Activated naive CD8-positive, alpha-beta T cell treated with anti-CD3 and anti-CD28 coated beads, Interleukin-2, amount 10 ng/mL, durations not matched to agents 7 days and 5 days (primary cell): ENCODE measurements at regions not wholly inside any gene's neighbourhood (a gene's known extent, or its start where the extent isn't known, plus 50 kb on each side); places are given as distances from the start of the nearest gene placed in this dataset.

ENCODE experiments used
- ATAC-seq: fragments of 150-1000 bp; cut with Tn5 transposase; one replicate; pipeline ENCODE4 v1.10.0; 2021; ENCODE audit warnings: low read depth, moderate library complexity
- POLR2A ChIA-PET: fragments of 350-600 bp; sonication (Branson Sonifier 250); formaldehyde crosslinking; loops from one replicate; lab custom pipeline; 2021; ENCODE audit warnings: antibody characterized with exemption; lab: Charles Lee
- DNase-seq: peaks from one replicate; pipeline ENCODE4 v3.0.0; 2021
- H3K27ac Mint-ChIP-seq: one replicate; pipeline ENCODE4 v1.8.0; 2022; ENCODE audit warnings: mild to moderate bottlenecking, mixed read lengths
- H3K27me3 Mint-ChIP-seq: one replicate; pipeline ENCODE4 v1.8.0; 2022; ENCODE audit warnings: mild to moderate bottlenecking, moderate library complexity, mixed read lengths
- H3K36me3 Mint-ChIP-seq: one replicate; pipeline ENCODE4 v1.8.0; 2021; ENCODE audit warnings: mild to moderate bottlenecking, mixed read lengths
- H3K4me1 Mint-ChIP-seq: one replicate; pipeline ENCODE4 v1.8.0; 2021; ENCODE audit warnings: mixed read lengths
- H3K4me3 Mint-ChIP-seq: one replicate; pipeline ENCODE4 v1.8.0; 2022; ENCODE audit warnings: mild to moderate bottlenecking, moderate library complexity, mixed read lengths
- H3K9me3 Mint-ChIP-seq: one replicate; pipeline ENCODE4 v1.8.0; 2021; ENCODE audit warnings: mixed read lengths

- DNase-seq (no peak), ATAC-seq (no peak)
- H3K36me3 Mint-ChIP-seq = no peaks in the 10 kb centered on the region
- H3K4me3 Mint-ChIP-seq = no peak overlapping the region
- POLR2A ChIA-PET = no interaction called here
- H3K9me3 Mint-ChIP-seq = peaks cover 3% of the 10 kb centered on the region
- no peaks in the 10 kb centered on the region for H3K4me1 Mint-ChIP-seq
- no peak overlapping the region for H3K27ac Mint-ChIP-seq
- H3K27me3 Mint-ChIP-seq = no peaks in the 10 kb centered on the region
Observed at GRCh38 chr12:19048943-19049342, 80.6 kb upstream of the PLEKHA5 start.

- H3K27ac Mint-ChIP-seq = no peak overlapping the region
- POLR2A ChIA-PET = no interaction called here
- ATAC-seq = no peak
- peaks cover 1% of the 10 kb centered on the region for H3K9me3 Mint-ChIP-seq
- peaks cover 3% of the 10 kb centered on the region for H3K27me3 Mint-ChIP-seq
- H3K4me1 Mint-ChIP-seq = peaks cover 3% of the 10 kb centered on the region
- H3K4me3 Mint-ChIP-seq = no peak overlapping the region
- DNase-seq = no peak
- H3K36me3 Mint-ChIP-seq = no peaks in the 10 kb centered on the region
Observed at GRCh38 chr12:19052689-19053088, 76.8 kb upstream of the PLEKHA5 start.

- Mint-ChIP-seq H3K27me3 (peaks cover 3% of the 10 kb centered on the region), H3K36me3 (no peaks in the 10 kb centered on the region), H3K4me1 (peaks cover 3% of the 10 kb centered on the region), H3K27ac (no peak overlapping the region), H3K9me3 (peaks cover 1% of the 10 kb centered on the region), H3K4me3 (no peak overlapping the region)
- DNase-seq (no peak), ATAC-seq (no peak)
- POLR2A ChIA-PET = no interaction called here
Observed at GRCh38 chr12:19053218-19053617, 76.3 kb upstream of the PLEKHA5 start.

GRCh38 chr12:19054035-19054434 lies 75.5 kb upstream of the PLEKHA5 start:
- H3K27ac Mint-ChIP-seq = no peak overlapping the region
- peaks cover 1% of the 10 kb centered on the region for H3K9me3 Mint-ChIP-seq
- peaks cover 3% of the 10 kb centered on the region for H3K27me3 Mint-ChIP-seq
- H3K4me3 Mint-ChIP-seq = no peak overlapping the region
- H3K4me1 Mint-ChIP-seq = peaks cover 3% of the 10 kb centered on the region
- DNase-seq (no peak), ATAC-seq (no peak)
- no peaks in the 10 kb centered on the region for H3K36me3 Mint-ChIP-seq
- POLR2A ChIA-PET = no interaction called here

GRCh38 chr12:19055589-19055988 lies 73.9 kb upstream of the PLEKHA5 start:
- Mint-ChIP-seq H3K27ac (no peak overlapping the region), H3K27me3 (peaks cover 3% of the 10 kb centered on the region), H3K9me3 (peaks cover 1% of the 10 kb centered on the region), H3K4me3 (no peak overlapping the region), H3K4me1 (peaks cover 3% of the 10 kb centered on the region), H3K36me3 (no peaks in the 10 kb centered on the region)
- DNase-seq = no peak
- POLR2A ChIA-PET = no interaction called here
- ATAC-seq = no peak

- Mint-ChIP-seq H3K4me3 (no peak overlapping the region), H3K4me1 (peaks cover 3% of the 10 kb centered on the region), H3K9me3 (peaks cover 1% of the 10 kb centered on the region), H3K27me3 (peaks cover 3% of the 10 kb centered on the region), H3K36me3 (no peaks in the 10 kb centered on the region), H3K27ac (no peak overlapping the region)
- POLR2A ChIA-PET = no interaction called here
- ATAC-seq (no peak), DNase-seq (no peak)
Observed at GRCh38 chr12:19058235-19059021, 71.1 kb upstream of the PLEKHA5 start.

- Mint-ChIP-seq H3K27ac (no peak overlapping the region), H3K27me3 (no peaks in the 10 kb centered on the region), H3K36me3 (no peaks in the 10 kb centered on the region), H3K4me3 (no peak overlapping the region), H3K9me3 (no peaks in the 10 kb centered on the region), H3K4me1 (no peaks in the 10 kb centered on the region)
- DNase-seq (no peak), ATAC-seq (no peak)
- POLR2A ChIA-PET = no interaction called here
Observed at GRCh38 chr12:19064713-19065112, 64.8 kb upstream of the PLEKHA5 start.

GRCh38 chr12:19065223-19065622 lies 64.3 kb upstream of the PLEKHA5 start:
- no peaks in the 10 kb centered on the region for H3K36me3 Mint-ChIP-seq
- POLR2A ChIA-PET = no interaction called here
- no peak for DNase-seq
- no peaks in the 10 kb centered on the region for H3K27me3 Mint-ChIP-seq
- ATAC-seq = no peak
- H3K4me1 Mint-ChIP-seq = no peaks in the 10 kb centered on the region
- no peaks in the 10 kb centered on the region for H3K9me3 Mint-ChIP-seq
- H3K27ac Mint-ChIP-seq = no peak overlapping the region
- H3K4me3 Mint-ChIP-seq = no peak overlapping the region

GRCh38 chr12:19065871-19066270 lies 63.7 kb upstream of the PLEKHA5 start:
- no peaks in the 10 kb centered on the region for H3K4me1 Mint-ChIP-seq
- DNase-seq (no peak), ATAC-seq (no peak)
- H3K27ac Mint-ChIP-seq = no peak overlapping the region
- POLR2A ChIA-PET = no interaction called here
- no peaks in the 10 kb centered on the region for H3K36me3 Mint-ChIP-seq
- no peaks in the 10 kb centered on the region for H3K9me3 Mint-ChIP-seq
- H3K27me3 Mint-ChIP-seq = no peaks in the 10 kb centered on the region
- H3K4me3 Mint-ChIP-seq = no peak overlapping the region

GRCh38 chr12:19066475-19067001 lies 63.0 kb upstream of the PLEKHA5 start:
- no peak for ATAC-seq
- POLR2A ChIA-PET = no interaction called here
- H3K27me3 Mint-ChIP-seq = no peaks in the 10 kb centered on the region
- no peaks in the 10 kb centered on the region for H3K36me3 Mint-ChIP-seq
- H3K9me3 Mint-ChIP-seq = no peaks in the 10 kb centered on the region
- no peak for DNase-seq
- H3K4me1 Mint-ChIP-seq = no peaks in the 10 kb centered on the region
- no peak overlapping the region for H3K4me3 Mint-ChIP-seq
- no peak overlapping the region for H3K27ac Mint-ChIP-seq

GRCh38 chr12:19068137-19068536 lies 61.4 kb upstream of the PLEKHA5 start:
- H3K36me3 Mint-ChIP-seq = no peaks in the 10 kb centered on the region

GRCh38 chr12:19070341-19070740 lies 59.2 kb upstream of the PLEKHA5 start:
- H3K4me1 Mint-ChIP-seq = no peaks in the 10 kb centered on the region
- H3K27ac Mint-ChIP-seq = no peak overlapping the region
- H3K27me3 Mint-ChIP-seq = no peaks in the 10 kb centered on the region
- no peaks in the 10 kb centered on the region for H3K36me3 Mint-ChIP-seq
- POLR2A ChIA-PET = no interaction called here
- no peak overlapping the region for H3K4me3 Mint-ChIP-seq
- no peak for DNase-seq
- ATAC-seq = no peak
- no peaks in the 10 kb centered on the region for H3K9me3 Mint-ChIP-seq

More at GRCh38 chr12:19068137-19068536, 61.4 kb upstream of the PLEKHA5 start:
- ATAC-seq (no peak), DNase-seq (no peak)
- Mint-ChIP-seq H3K4me3 (no peak overlapping the region), H3K27me3 (no peaks in the 10 kb centered on the region), H3K9me3 (no peaks in the 10 kb centered on the region), H3K4me1 (no peaks in the 10 kb centered on the region), H3K27ac (no peak overlapping the region)
- POLR2A ChIA-PET = no interaction called here

- Mint-ChIP-seq H3K27ac (no peak overlapping the region), H3K9me3 (no peaks in the 10 kb centered on the region), H3K4me1 (no peaks in the 10 kb centered on the region), H3K36me3 (no peaks in the 10 kb centered on the region), H3K4me3 (no peak overlapping the region), H3K27me3 (no peaks in the 10 kb centered on the region)
- DNase-seq (no peak), ATAC-seq (no peak)
- POLR2A ChIA-PET = no interaction called here
Observed at GRCh38 chr12:19074700-19075099, 54.8 kb upstream of the PLEKHA5 start.

- no peak for DNase-seq
- no peaks in the 10 kb centered on the region for H3K36me3 Mint-ChIP-seq
- H3K4me1 Mint-ChIP-seq = no peaks in the 10 kb centered on the region
- H3K27ac Mint-ChIP-seq = no peak overlapping the region
- no peaks in the 10 kb centered on the region for H3K9me3 Mint-ChIP-seq
- H3K27me3 Mint-ChIP-seq = no peaks in the 10 kb centered on the region
- H3K4me3 Mint-ChIP-seq = no peak overlapping the region
- ATAC-seq = no peak
- POLR2A ChIA-PET = no interaction called here
Observed at GRCh38 chr12:19075711-19076340, 53.7 kb upstream of the PLEKHA5 start.
